MM.1S (cell line): ENCODE measurements at regions not wholly inside any gene's neighbourhood (a gene's known extent, or its start where the extent isn't known, plus 50 kb on each side); places are given as distances from the start of the nearest gene placed in this dataset.

Experiments
- EZH2 ChIP-seq: fragments of 300-600 bp; sonication (generic); optimal IDR thresholded peaks from 2 replicates; pipeline ENCODE3; 2017; ENCODE audit warnings: low read depth, mild to moderate bottlenecking, antibody characterized with exemption, low read length, mixed read lengths
- EZH2phosphoT487 ChIP-seq: fragments of 300-600 bp; sonication (generic); IDR thresholded peaks from 2 replicates; pipeline ENCODE4 v1.6.1; 2018; ENCODE audit warnings: antibody characterized with exemption, low read length
- TF ChIP-seq, protein P1 (sequence below): fragments of 300-600 bp; sonication (generic); IDR thresholded peaks from 2 replicates; pipeline ENCODE4 v1.5.1; 2016; ENCODE audit warnings: antibody characterized with exemption, low read length, mixed read lengths

DNA sequence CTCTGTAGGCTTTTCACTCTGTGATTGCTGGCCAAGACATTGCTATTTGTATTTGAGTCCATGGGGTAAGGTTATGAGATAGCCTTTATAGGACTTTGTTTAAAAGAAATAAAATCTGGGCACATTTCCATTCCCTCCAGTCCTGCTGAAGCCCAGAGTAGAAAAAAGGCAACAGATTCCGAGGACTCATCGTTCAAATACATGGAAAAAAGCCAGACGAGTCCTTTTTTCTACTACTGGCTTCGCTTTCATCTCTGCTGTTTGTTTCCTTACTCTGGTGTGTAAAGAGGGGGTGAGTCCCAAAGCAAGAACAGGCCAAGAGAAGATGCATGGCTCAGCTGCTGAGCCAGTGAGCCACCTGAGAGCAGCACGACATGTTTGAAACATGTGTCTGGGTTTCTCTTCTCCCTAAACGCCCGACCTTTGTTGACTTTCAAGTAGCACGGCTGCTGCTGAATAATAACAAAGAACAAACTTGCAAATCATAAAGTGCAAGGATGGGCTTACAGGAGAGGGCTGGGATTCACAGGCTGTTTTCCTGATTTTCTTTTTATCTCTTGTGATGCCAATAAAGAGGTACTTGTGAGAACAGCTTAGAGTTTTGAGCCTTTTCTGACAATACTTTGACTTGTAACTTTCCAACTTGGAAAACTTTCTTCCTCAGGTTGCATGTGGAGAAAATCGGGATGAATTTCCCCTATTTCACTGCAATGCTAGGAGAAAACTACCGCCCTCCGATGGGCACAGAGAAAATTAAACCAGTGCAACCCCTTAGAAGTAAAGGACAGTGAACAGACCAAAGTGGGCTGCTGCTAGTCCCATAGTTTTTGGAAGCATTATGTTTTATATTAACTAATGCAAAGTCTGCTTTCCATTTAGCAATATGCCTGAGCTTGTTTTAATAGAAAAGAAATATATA is 195.2 kb upstream of the RAG2 start:
- TF ChIP-seq, protein P1, sequence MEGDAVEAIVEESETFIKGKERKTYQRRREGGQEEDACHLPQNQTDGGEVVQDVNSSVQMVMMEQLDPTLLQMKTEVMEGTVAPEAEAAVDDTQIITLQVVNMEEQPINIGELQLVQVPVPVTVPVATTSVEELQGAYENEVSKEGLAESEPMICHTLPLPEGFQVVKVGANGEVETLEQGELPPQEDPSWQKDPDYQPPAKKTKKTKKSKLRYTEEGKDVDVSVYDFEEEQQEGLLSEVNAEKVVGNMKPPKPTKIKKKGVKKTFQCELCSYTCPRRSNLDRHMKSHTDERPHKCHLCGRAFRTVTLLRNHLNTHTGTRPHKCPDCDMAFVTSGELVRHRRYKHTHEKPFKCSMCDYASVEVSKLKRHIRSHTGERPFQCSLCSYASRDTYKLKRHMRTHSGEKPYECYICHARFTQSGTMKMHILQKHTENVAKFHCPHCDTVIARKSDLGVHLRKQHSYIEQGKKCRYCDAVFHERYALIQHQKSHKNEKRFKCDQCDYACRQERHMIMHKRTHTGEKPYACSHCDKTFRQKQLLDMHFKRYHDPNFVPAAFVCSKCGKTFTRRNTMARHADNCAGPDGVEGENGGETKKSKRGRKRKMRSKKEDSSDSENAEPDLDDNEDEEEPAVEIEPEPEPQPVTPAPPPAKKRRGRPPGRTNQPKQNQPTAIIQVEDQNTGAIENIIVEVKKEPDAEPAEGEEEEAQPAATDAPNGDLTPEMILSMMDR: no peak
- TF ChIP-seq EZH2 (no peak), EZH2phosphoT487 (no peak)
